Body of pancreas (tissue), 4 donors: ENCODE measurements at regions not wholly inside any gene's neighbourhood (a gene's known extent, or its start where the extent isn't known, plus 50 kb on each side); places are given as distances from the start of the nearest gene placed in this dataset.

Source experiments
- POLR2A ChIP-seq, 3 donors: fragments of 450-650 bp; IDR thresholded peaks; one replicate each; pipeline ENCODE4 v1.6.1; 2016; ENCODE audit warnings: antibody characterized with exemption in 3 of 3, mild to moderate bottlenecking in 2 of 3
- TF ChIP-seq, protein P1 (sequence below), 7 experiments: fragments of 450-650 bp in 4 of 7; fragments of 200-600 bp in 3 of 7; sonication (generic) in 3 of 7; IDR thresholded peaks; one replicate each; pipeline ENCODE4 v1.5.1; 2016 to 2019; ENCODE audit warnings: antibody characterized with exemption in 7 of 7

- TF ChIP-seq, protein P1, sequence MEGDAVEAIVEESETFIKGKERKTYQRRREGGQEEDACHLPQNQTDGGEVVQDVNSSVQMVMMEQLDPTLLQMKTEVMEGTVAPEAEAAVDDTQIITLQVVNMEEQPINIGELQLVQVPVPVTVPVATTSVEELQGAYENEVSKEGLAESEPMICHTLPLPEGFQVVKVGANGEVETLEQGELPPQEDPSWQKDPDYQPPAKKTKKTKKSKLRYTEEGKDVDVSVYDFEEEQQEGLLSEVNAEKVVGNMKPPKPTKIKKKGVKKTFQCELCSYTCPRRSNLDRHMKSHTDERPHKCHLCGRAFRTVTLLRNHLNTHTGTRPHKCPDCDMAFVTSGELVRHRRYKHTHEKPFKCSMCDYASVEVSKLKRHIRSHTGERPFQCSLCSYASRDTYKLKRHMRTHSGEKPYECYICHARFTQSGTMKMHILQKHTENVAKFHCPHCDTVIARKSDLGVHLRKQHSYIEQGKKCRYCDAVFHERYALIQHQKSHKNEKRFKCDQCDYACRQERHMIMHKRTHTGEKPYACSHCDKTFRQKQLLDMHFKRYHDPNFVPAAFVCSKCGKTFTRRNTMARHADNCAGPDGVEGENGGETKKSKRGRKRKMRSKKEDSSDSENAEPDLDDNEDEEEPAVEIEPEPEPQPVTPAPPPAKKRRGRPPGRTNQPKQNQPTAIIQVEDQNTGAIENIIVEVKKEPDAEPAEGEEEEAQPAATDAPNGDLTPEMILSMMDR (IDR thresholded peaks at IDR 0.05), result no peak
- no peak for TF ChIP-seq POLR2A (IDR thresholded peaks at IDR 0.05)
Observed at GRCh38 chr9:13750639-13751038, 471.1 kb upstream of the MPDZ start.
